Ascending aorta (tissue), 2 donors: ENCODE measurements at regions not wholly inside any gene's neighbourhood (a gene's known extent, or its start where the extent isn't known, plus 50 kb on each side); places are given as distances from the start of the nearest gene placed in this dataset.

Experiments
- DNase-seq, 2 donors: peaks; one replicate each; pipeline ENCODE4 v3.0.0-alpha.2; 2019; ENCODE audit warnings: low spot score in 2 of 2
- H3K27ac ChIP-seq, 2 donors: fragments of 200-600 bp; sonication (generic); one replicate each; pipeline ENCODE4 v1.5.1; 2016 to 2017; ENCODE audit warnings: mild to moderate bottlenecking in 1 of 2
- H3K27me3 ChIP-seq: fragments of 200-600 bp; sonication (generic); one replicate; pipeline ENCODE4 v1.5.1; 2017
- H3K36me3 ChIP-seq, 2 donors: fragments of 200-600 bp; sonication (generic); one replicate each; pipeline ENCODE4 v1.5.1; 2016
- H3K4me1 ChIP-seq, 2 donors: fragments of 200-600 bp; sonication (generic); one replicate each; pipeline ENCODE4 v1.5.1; 2016 to 2017; ENCODE audit warnings: mild to moderate bottlenecking in 1 of 2
- H3K4me3 ChIP-seq, 2 donors: fragments of 200-600 bp; sonication (generic); one replicate each; pipeline ENCODE4 v1.5.1; 2016 to 2017; ENCODE audit warnings: mild to moderate bottlenecking in 1 of 2
- H3K9me3 ChIP-seq, 2 donors: fragments of 200-600 bp; sonication (generic); one replicate each; pipeline ENCODE4 v1.5.1; 2016
- intact Hi-C: fragments of 100-400 bp; cut with DNase I; formaldehyde crosslinking; loops from one replicate; pipeline ENCODE4 v1.15.1; 2023
- TF ChIP-seq, protein P1 (sequence below), 3 experiments: fragments of 200-600 bp in 2 of 3; fragments of 450-650 bp in 1 of 3; sonication (generic) in 2 of 3; IDR thresholded peaks; one replicate each; pipeline ENCODE4 v1.5.1; 2016 to 2019; ENCODE audit warnings: antibody characterized with exemption in 3 of 3, mild to moderate bottlenecking in 1 of 3, moderate library complexity in 1 of 3

GRCh38 chr15:96097661-96098060, 232.8 kb upstream of the NR2F2 start:
- no peak overlapping the region for H3K27ac ChIP-seq
- no peaks in the 10 kb centered on the region for H3K4me1 ChIP-seq
- TF ChIP-seq, protein P1, sequence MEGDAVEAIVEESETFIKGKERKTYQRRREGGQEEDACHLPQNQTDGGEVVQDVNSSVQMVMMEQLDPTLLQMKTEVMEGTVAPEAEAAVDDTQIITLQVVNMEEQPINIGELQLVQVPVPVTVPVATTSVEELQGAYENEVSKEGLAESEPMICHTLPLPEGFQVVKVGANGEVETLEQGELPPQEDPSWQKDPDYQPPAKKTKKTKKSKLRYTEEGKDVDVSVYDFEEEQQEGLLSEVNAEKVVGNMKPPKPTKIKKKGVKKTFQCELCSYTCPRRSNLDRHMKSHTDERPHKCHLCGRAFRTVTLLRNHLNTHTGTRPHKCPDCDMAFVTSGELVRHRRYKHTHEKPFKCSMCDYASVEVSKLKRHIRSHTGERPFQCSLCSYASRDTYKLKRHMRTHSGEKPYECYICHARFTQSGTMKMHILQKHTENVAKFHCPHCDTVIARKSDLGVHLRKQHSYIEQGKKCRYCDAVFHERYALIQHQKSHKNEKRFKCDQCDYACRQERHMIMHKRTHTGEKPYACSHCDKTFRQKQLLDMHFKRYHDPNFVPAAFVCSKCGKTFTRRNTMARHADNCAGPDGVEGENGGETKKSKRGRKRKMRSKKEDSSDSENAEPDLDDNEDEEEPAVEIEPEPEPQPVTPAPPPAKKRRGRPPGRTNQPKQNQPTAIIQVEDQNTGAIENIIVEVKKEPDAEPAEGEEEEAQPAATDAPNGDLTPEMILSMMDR (IDR thresholded peaks at IDR 0.05): no peak
- no peaks in the 10 kb centered on the region for H3K27me3 ChIP-seq
- H3K36me3 ChIP-seq: no peaks in the 10 kb centered on the region
- no peaks in the 10 kb centered on the region for H3K9me3 ChIP-seq
- intact Hi-C loops: no loop called here
- no peak for DNase-seq
- no peak overlapping the region for H3K4me3 ChIP-seq

- TF ChIP-seq, protein P1 (IDR thresholded peaks at IDR 0.05): no peak
Measured at GRCh38 chr15:96102631-96103030, 227.9 kb upstream of the NR2F2 start.

GRCh38 chr15:96106181-96106580, 224.3 kb upstream of the NR2F2 start:
- H3K9me3 ChIP-seq: no peaks in the 10 kb centered on the region
- TF ChIP-seq, protein P1 (IDR thresholded peaks at IDR 0.05): no peak

More at GRCh38 chr15:96102631-96103030, 227.9 kb upstream of the NR2F2 start:
- intact Hi-C loops: no loop called here
- H3K4me1 ChIP-seq: no peaks in the 10 kb centered on the region
- no peak overlapping the region for H3K27ac ChIP-seq
- no peaks in the 10 kb centered on the region for H3K36me3 ChIP-seq
- no peak for DNase-seq
- no peaks in the 10 kb centered on the region for H3K9me3 ChIP-seq
- H3K4me3 ChIP-seq: no peak overlapping the region
- no peaks in the 10 kb centered on the region for H3K27me3 ChIP-seq

DNA sequence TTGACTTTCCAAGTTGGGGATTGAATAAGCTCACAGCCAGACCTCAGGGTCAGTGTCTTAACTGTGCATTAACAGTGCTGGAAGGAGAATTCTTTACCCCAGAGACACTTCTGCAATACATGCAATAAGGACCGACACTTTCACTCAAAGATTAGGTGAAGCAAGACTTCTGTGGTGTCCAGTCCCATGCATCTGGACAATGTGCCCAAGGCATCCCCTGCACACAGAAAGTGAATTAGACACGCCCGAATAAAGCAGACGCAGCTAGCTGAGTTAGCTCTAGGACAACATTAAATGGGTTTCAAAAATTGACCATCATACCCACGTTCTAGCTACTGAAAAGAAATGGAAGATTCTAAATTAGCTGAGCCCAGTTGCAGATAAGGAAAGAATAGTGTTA, 223.9 kb upstream of the NR2F2 start:
- Histone ChIP-seq H3K4me3 (no peak overlapping the region), H3K27me3 (no peaks in the 10 kb centered on the region), H3K4me1 (no peaks in the 10 kb centered on the region), H3K36me3 (no peaks in the 10 kb centered on the region), H3K9me3 (no peaks in the 10 kb centered on the region), H3K27ac (no peak overlapping the region)
- intact Hi-C loops: no loop called here
- TF ChIP-seq, protein P1 (IDR thresholded peaks at IDR 0.05): no peak
- DNase-seq: no peak

More at GRCh38 chr15:96106181-96106580, 224.3 kb upstream of the NR2F2 start:
- no peaks in the 10 kb centered on the region for H3K27me3 ChIP-seq
- no peak overlapping the region for H3K4me3 ChIP-seq
- DNase-seq: no peak
- intact Hi-C loops: no loop called here
- no peak overlapping the region for H3K27ac ChIP-seq
- no peaks in the 10 kb centered on the region for H3K36me3 ChIP-seq
- no peaks in the 10 kb centered on the region for H3K4me1 ChIP-seq

GRCh38 chr15:96107916-96108315, 222.6 kb upstream of the NR2F2 start:
- Histone ChIP-seq H3K27me3 (no peaks in the 10 kb centered on the region), H3K36me3 (no peaks in the 10 kb centered on the region), H3K27ac (no peak overlapping the region), H3K4me1 (no peaks in the 10 kb centered on the region), H3K4me3 (no peak overlapping the region), H3K9me3 (no peaks in the 10 kb centered on the region)
- intact Hi-C loops: no loop called here
- no peak for DNase-seq
- TF ChIP-seq, protein P1 (IDR thresholded peaks at IDR 0.05): no peak

DNA sequence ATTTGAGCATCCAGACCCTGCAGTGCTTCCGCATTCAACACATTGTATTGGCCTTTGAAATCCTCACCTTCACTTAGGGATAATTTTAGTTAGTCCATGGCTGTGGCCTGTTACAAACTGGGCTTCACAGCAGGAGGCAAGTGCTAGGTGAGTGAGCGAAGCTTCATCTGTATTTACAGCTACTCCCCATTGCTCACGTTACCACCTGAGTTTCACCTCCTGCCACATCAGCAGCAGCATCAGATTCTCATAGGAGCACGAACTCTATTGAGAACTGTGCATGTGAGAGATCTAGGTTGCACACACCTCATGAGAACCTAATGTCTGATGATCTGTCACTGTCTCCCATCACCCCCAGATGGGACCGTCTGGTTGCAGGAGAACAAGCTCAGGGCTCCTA, 222.1 kb upstream of the NR2F2 start:
- Histone ChIP-seq H3K27ac (no peak overlapping the region), H3K36me3 (no peaks in the 10 kb centered on the region), H3K4me1 (no peaks in the 10 kb centered on the region), H3K27me3 (no peaks in the 10 kb centered on the region), H3K4me3 (no peak overlapping the region), H3K9me3 (no peaks in the 10 kb centered on the region)
- intact Hi-C loops: no loop called here
- TF ChIP-seq, protein P1 (IDR thresholded peaks at IDR 0.05): no peak
- no peak for DNase-seq
